HepG2 (cell line): ENCODE measurements at regions not wholly inside any gene's neighbourhood (a gene's known extent, or its start where the extent isn't known, plus 50 kb on each side); places are given as distances from the start of the nearest gene placed in this dataset.

Experiments used
- ATAC-seq: fragments of 200-7000 bp; cut with Tn5 transposase; 3 replicates; pipeline ENCODE4 v1.9.1; 2020; ENCODE audit warnings: mild to moderate bottlenecking, moderate library complexity
- BruUV-seq: library from RNA; stranded (reverse); fragments of 400-500 nt; replicated peaks from 2 replicates; lab custom pipeline; 2021; lab: Mats Ljungman, UMichigan
- CTCF ChIA-PET: fragments of 300-600 bp; formaldehyde crosslinking; extraction: SDS; loops from one replicate; lab custom pipeline; 2021; ENCODE audit warnings: low total read pairs, inconsistent platforms, low intra/inter-chr PET ratio; lab: Yijun Ruan, JAX
- POLR2A ChIA-PET: fragments of 350-600 bp; sonication (Branson Sonifier 250); formaldehyde crosslinking; loops from one replicate; lab custom pipeline; 2020; ENCODE audit warnings: antibody characterized with exemption, inconsistent platforms; lab: Yijun Ruan, JAX
- DNase-seq: peaks from one replicate; pipeline ENCODE4 v3.0.0-alpha.2; 2015; ENCODE audit warnings: low spot score
- FAIRE-seq: peaks from 3 replicates; lab custom pipeline; 2011; peaks lifted over from hg19 to GRCh38; lab: Jason Lieb, UNC
- H2AFZ ChIP-seq: one replicate; pipeline ENCODE4 v1.6.1; 2011; ENCODE audit warnings: low read length, inconsistent platforms
- H3K27ac ChIP-seq: fragments of 300-600 bp; 3 replicates; pipeline ENCODE4 v1.8.0; 2011; ENCODE audit warnings: mixed run types, mild to moderate bottlenecking, mixed read lengths, low read length, inconsistent platforms; ENCODE audit not compliant: insufficient read depth; ENCODE audit errors: extremely low read length
- H3K27me3 ChIP-seq, 2 experiments: fragments of 200-600 bp in 1 of 2; 2 replicates in 1 of 2; 3 replicates in 1 of 2; pipeline versions ENCODE4 v1.6.0 to v1.8.0; 2011; ENCODE audit warnings: low read length in 2 of 2, mild to moderate bottlenecking in 2 of 2, moderate library complexity in 2 of 2, inconsistent platforms in 1 of 2; ENCODE audit not compliant: insufficient read depth in 2 of 2, control insufficient read depth in 1 of 2
- H3K36me3 ChIP-seq, 2 experiments: fragments of 200-600 bp in 1 of 2; replicated peaks in 1 of 2; 2 replicates in 1 of 2; 3 replicates in 1 of 2; pipeline versions ENCODE4 v1.5.1 to v1.8.0; 2011; ENCODE audit warnings: low read length in 2 of 2, inconsistent platforms in 1 of 2; ENCODE audit not compliant: insufficient read depth in 2 of 2, control insufficient read depth in 1 of 2
- H3K4me1 ChIP-seq: 2 replicates; pipeline ENCODE4 v1.5.1; 2012; ENCODE audit warnings: low read length, inconsistent platforms; ENCODE audit not compliant: insufficient read depth
- H3K4me2 ChIP-seq: 2 replicates; pipeline ENCODE4 v1.6.0; 2011; ENCODE audit warnings: low read depth, low read length, inconsistent platforms
- H3K4me3 ChIP-seq, 3 experiments: fragments of 200-600 bp in 1 of 3; sonication (generic), shearing (Covaris generic) in 1 of 3; replicated peaks in 1 of 3; 2 replicates each; pipeline ENCODE4 v1.5.1; 2011 to 2016; ENCODE audit warnings: low read length in 3 of 3, inconsistent platforms in 2 of 3, low read depth in 2 of 3, mild to moderate bottlenecking in 2 of 3, control low read depth in 1 of 3, mixed read lengths in 1 of 3; ENCODE audit not compliant: insufficient read depth in 1 of 3
- H3K79me2 ChIP-seq: one replicate; pipeline ENCODE4 v1.6.1; 2011; ENCODE audit warnings: low read length, inconsistent platforms; ENCODE audit not compliant: insufficient read depth
- H3K9ac ChIP-seq: 2 replicates; pipeline ENCODE4 v1.6.0; 2011; ENCODE audit warnings: mild to moderate bottlenecking, low read depth, low read length, inconsistent platforms; ENCODE audit not compliant: insufficient read depth
- H3K9me3 ChIP-seq: 2 replicates; pipeline ENCODE4 v1.5.1; 2012; ENCODE audit warnings: mild to moderate bottlenecking, low read length
- H4K20me1 ChIP-seq: 2 replicates; pipeline ENCODE4 v1.6.0; 2011; ENCODE audit warnings: inconsistent platforms, mild to moderate bottlenecking, low read length, moderate library complexity; ENCODE audit not compliant: insufficient read depth
- EED ChIP-seq: sonication (generic); formaldehyde crosslinking; IDR thresholded peaks from 2 replicates; pipeline ENCODE4 v1.5.0; 2020; ENCODE audit warnings: mild to moderate bottlenecking, missing genetic modification reagents
- ESRRA ChIP-seq: sonication (generic); formaldehyde crosslinking; IDR thresholded peaks from 2 replicates; pipeline ENCODE4 v1.5.1; 2020; ENCODE audit warnings: mild to moderate bottlenecking, low read depth, missing genetic modification reagents
- ETV6 ChIP-seq: sonication (generic); formaldehyde crosslinking; conservative IDR thresholded peaks from 2 replicates; pipeline ENCODE4 v1.4.0; 2020; ENCODE audit warnings: missing genetic modification reagents
- HOXA5 ChIP-seq: sonication (generic); formaldehyde crosslinking; IDR thresholded peaks from 2 replicates; pipeline ENCODE4 v1.4.0; 2020; ENCODE audit warnings: missing genetic modification reagents
- KDM5A ChIP-seq: fragments of 200-600 bp; sonication (generic); IDR thresholded peaks from 2 replicates; pipeline ENCODE4 v1.7.0; 2018; ENCODE audit warnings: antibody characterized with exemption, mild to moderate bottlenecking, low read length, borderline replicate concordance
- MXI1 ChIP-seq: IDR thresholded peaks from 3 replicates; pipeline ENCODE4 v1.6.1; 2012; ENCODE audit warnings: low read depth, low read length, inconsistent platforms, borderline replicate concordance
- NR3C1 ChIP-seq: sonication (generic); formaldehyde crosslinking; IDR thresholded peaks from 2 replicates; pipeline ENCODE4 v1.4.0; 2020; ENCODE audit warnings: missing genetic modification reagents
- USF2 ChIP-seq, 2 experiments: sonication (generic) in 1 of 2; formaldehyde crosslinking in 1 of 2; IDR thresholded peaks; 2 replicates each; pipeline versions ENCODE4 v1.5.1 to v1.6.1; 2011 to 2020; ENCODE audit warnings: borderline replicate concordance in 1 of 2, low read depth in 1 of 2, low read length in 1 of 2, mild to moderate bottlenecking in 1 of 2, missing genetic modification reagents in 1 of 2, moderate library complexity in 1 of 2
- YEATS2 ChIP-seq: sonication (generic); formaldehyde crosslinking; IDR thresholded peaks from 2 replicates; pipeline ENCODE4 v1.4.0; 2020; ENCODE audit warnings: missing genetic modification reagents, borderline replicate concordance
- ZBTB34 ChIP-seq: sonication (generic); formaldehyde crosslinking; IDR thresholded peaks from 2 replicates; pipeline ENCODE4 v1.8.0; 2022; ENCODE audit warnings: mild to moderate bottlenecking, missing genetic modification reagents
- ZHX1 ChIP-seq: sonication (generic); formaldehyde crosslinking; IDR thresholded peaks from 2 replicates; pipeline ENCODE4 v1.8.1; 2022; ENCODE audit warnings: low read depth, mild to moderate bottlenecking, missing genetic modification reagents
- ZNF687 ChIP-seq: sonication (generic); formaldehyde crosslinking; IDR thresholded peaks from 2 replicates; pipeline ENCODE4 v1.5.1; 2020; ENCODE audit warnings: mild to moderate bottlenecking, missing genetic modification reagents, moderate library complexity
- whole genome bisulfite sequencing: methylation state at CpG from one replicate; pipeline ENCODE4 v1.1.6; 2017; ENCODE audit warnings: low lambda C conversion rate; 5-methylcytosine and 5-hydroxymethylcytosine counted together
- in situ Hi-C: cut with HindIII; loops from 2 replicates; pipeline ENCODE4 v1.10.0; 2017; ENCODE audit warnings: low pct_unique_long_range_greater_than_20kb; ENCODE audit not compliant: extremely low pct_ligation_motif_present
- intact Hi-C: fragments of 100-400 bp; cut with micrococcal nuclease; formaldehyde crosslinking; loops from one replicate; pipeline ENCODE4 v1.10.0; 2022; ENCODE audit not compliant: unreplicated experiment

GRCh38 chr7:131858611-131859010, 302.2 kb upstream of the PODXL start:
- Histone ChIP-seq H3K9me3 (no peaks in the 10 kb centered on the region), H3K4me2 (no peak overlapping the region), H2AFZ (no peak overlapping the region), H3K9ac (no peak overlapping the region), H4K20me1 (no peaks in the 10 kb centered on the region), H3K4me3 (no peak overlapping the region), H3K27me3 (no peaks in the 10 kb centered on the region; a peak in 1 of 5 replicates), H3K4me1 (no peaks in the 10 kb centered on the region), H3K79me2 (no peaks in the 10 kb centered on the region), H3K27ac (no peak overlapping the region), H3K36me3 (no peaks in the 10 kb centered on the region)
- ChIA-PET CTCF (interaction anchor here (1.2 kb wide), 1 partner anchor 722 kb away, joined by 4 read pairs; no protein-coding TSS in a partner anchor), POLR2A (no interaction called here)
- intact Hi-C loops = loop anchor here (5.0 kb wide), 1 partner anchor 394 kb away; no protein-coding TSS in a partner anchor
- FAIRE-seq (no peak), DNase-seq (no peak), ATAC-seq (no peak)
- BruUV-seq = no TSS peak
- in situ Hi-C loops = no loop called here
- 5% methylated on average over 2 of the region's 2 CpGs for WGBS
- no peak for TF ChIP-seq KDM5A
- TF ChIP-seq ESRRA (CRISPR knock-in tag) = no peak
- no peak for TF ChIP-seq NR3C1
- no peak for TF ChIP-seq USF2 (IDR thresholded peaks at IDR 0.05; ENCODE audit: low read depth, low read length)
- TF ChIP-seq USF2 (CRISPR knock-in tag; IDR thresholded peaks at IDR 0.05; ENCODE audit: borderline replicate concordance) = no peak
- TF ChIP-seq YEATS2 (CRISPR knock-in tag) = no peak
- TF ChIP-seq ZHX1 = no peak
- TF ChIP-seq ZNF687 (CRISPR knock-in tag) = no peak
- no peak for TF ChIP-seq EED
- TF ChIP-seq MXI1 = no peak
- TF ChIP-seq ZBTB34 (CRISPR knock-in tag) = no peak
- no peak for TF ChIP-seq ETV6 (CRISPR knock-in tag)
- TF ChIP-seq HOXA5 (CRISPR knock-in tag) = no peak
